ENCODE measurements at regions not wholly inside any gene's neighbourhood (a gene's known extent, or its start where the extent isn't known, plus 50 kb on each side); places are given as distances from the start of the nearest gene placed in this dataset.

- no peak for TF ChIP-seq CTCF (IDR thresholded peaks at IDR 0.05; ENCODE audit: low read depth, low read length)
Measured at GRCh38 chr3:118468801-118469200, 565.8 kb downstream of the IGSF11 start.

GRCh38 chr3:118472586-118472985, 562.1 kb downstream of the IGSF11 start:
- CTCF ChIA-PET = no interaction called here
- no peak for DNase-seq (ENCODE audit: low read depth, low spot score)
- POLR2A ChIA-PET = no interaction called here
- TF ChIP-seq CTCF (IDR thresholded peaks at IDR 0.05; ENCODE audit: low read depth, low read length) = no peak
- H3K27ac ChIP-seq (ENCODE audit: low read depth, low read length) = no peak overlapping the region
- H3K4me3 ChIP-seq (ENCODE audit: low read depth, low read length) = no peak overlapping the region
- H3K27me3 ChIP-seq (ENCODE audit: control insufficient read depth, insufficient read depth, low read length) = no peaks in the 10 kb centered on the region
- H3K9me3 ChIP-seq (ENCODE audit: control insufficient read depth, insufficient read depth, low read length) = no peaks in the 10 kb centered on the region

More at GRCh38 chr3:118468801-118469200, 565.8 kb downstream of the IGSF11 start:
- Histone ChIP-seq H3K27ac (ENCODE audit: low read depth, low read length) (no peak overlapping the region), H3K4me3 (ENCODE audit: low read depth, low read length) (no peak overlapping the region), H3K9me3 (ENCODE audit: control insufficient read depth, insufficient read depth, low read length) (no peaks in the 10 kb centered on the region), H3K27me3 (ENCODE audit: control insufficient read depth, insufficient read depth, low read length) (no peaks in the 10 kb centered on the region)
- POLR2A ChIA-PET = no interaction called here
- DNase-seq (ENCODE audit: low read depth, low spot score) = no peak
- CTCF ChIA-PET = no interaction called here

- no peaks in the 10 kb centered on the region for H3K9me3 ChIP-seq (ENCODE audit: control insufficient read depth, insufficient read depth, low read length)
- CTCF ChIA-PET = no interaction called here
- POLR2A ChIA-PET = no interaction called here
- no peak for DNase-seq (ENCODE audit: low read depth, low spot score)
- TF ChIP-seq CTCF (IDR thresholded peaks at IDR 0.05; ENCODE audit: low read depth, low read length) = no peak
- H3K4me3 ChIP-seq (ENCODE audit: low read depth, low read length) = no peak overlapping the region
- no peak overlapping the region for H3K27ac ChIP-seq (ENCODE audit: low read depth, low read length)
- no peaks in the 10 kb centered on the region for H3K27me3 ChIP-seq (ENCODE audit: control insufficient read depth, insufficient read depth, low read length)
Measured at GRCh38 chr3:118473343-118473742, 561.3 kb downstream of the IGSF11 start.

GRCh38 chr3:118476885-118477618, 557.6 kb downstream of the IGSF11 start:
- H3K4me3 ChIP-seq (ENCODE audit: low read depth, low read length) = no peak overlapping the region
- no peak for TF ChIP-seq CTCF (IDR thresholded peaks at IDR 0.05; ENCODE audit: low read depth, low read length)
- H3K27me3 ChIP-seq (ENCODE audit: control insufficient read depth, insufficient read depth, low read length) = no peaks in the 10 kb centered on the region
- no peaks in the 10 kb centered on the region for H3K9me3 ChIP-seq (ENCODE audit: control insufficient read depth, insufficient read depth, low read length)
- DNase-seq (ENCODE audit: low read depth, low spot score) = no peak
- CTCF ChIA-PET = no interaction called here
- no peak overlapping the region for H3K27ac ChIP-seq (ENCODE audit: low read depth, low read length)
- POLR2A ChIA-PET = no interaction called here

GRCh38 chr3:118477768-118478167, 556.9 kb downstream of the IGSF11 start:
- no peak for DNase-seq (ENCODE audit: low read depth, low spot score)
- ChIA-PET POLR2A (no interaction called here), CTCF (no interaction called here)
- no peak overlapping the region for H3K4me3 ChIP-seq (ENCODE audit: low read depth, low read length)
- no peaks in the 10 kb centered on the region for H3K9me3 ChIP-seq (ENCODE audit: control insufficient read depth, insufficient read depth, low read length)
- H3K27me3 ChIP-seq (ENCODE audit: control insufficient read depth, insufficient read depth, low read length) = no peaks in the 10 kb centered on the region
- no peak overlapping the region for H3K27ac ChIP-seq (ENCODE audit: low read depth, low read length)
- no peak for TF ChIP-seq CTCF (IDR thresholded peaks at IDR 0.05; ENCODE audit: low read depth, low read length)
